ENCODE measurements at regions not wholly inside any gene's neighbourhood (a gene's known extent, or its start where the extent isn't known, plus 50 kb on each side); places are given as distances from the start of the nearest gene placed in this dataset.

- no peaks in the 10 kb centered on the region for H3K36me3 ChIP-seq (ENCODE audit: insufficient read depth, low read length)
- no peak overlapping the region for H3K27ac ChIP-seq (ENCODE audit: low read depth, low read length, poor library complexity, severe bottlenecking)
- H3K4me1 ChIP-seq (ENCODE audit: insufficient read depth, low read length, severe bottlenecking) = no peaks in the 10 kb centered on the region
- TF ChIP-seq CTCF (IDR thresholded peaks at IDR 0.05; ENCODE audit: low read length) (no peak), EZH2 (IDR thresholded peaks at IDR 0.05; ENCODE audit: borderline replicate concordance, low read length) (no peak)
- H3F3A ChIP-seq (ENCODE audit: insufficient read depth, low read length) = no peaks in the 10 kb centered on the region
- no peaks in the 10 kb centered on the region for H4K20me1 ChIP-seq (ENCODE audit: insufficient read depth, low read length)
- H3K9ac ChIP-seq (ENCODE audit: low read length) = no peak overlapping the region
- no peak overlapping the region for H2AFZ ChIP-seq (ENCODE audit: low read length)
- H3K9me3 ChIP-seq (ENCODE audit: low read length) = no peaks in the 10 kb centered on the region
- no peaks in the 10 kb centered on the region for H3K9me2 ChIP-seq (ENCODE audit: low read depth, low read length)
- H3K4me2 ChIP-seq (ENCODE audit: low read length) = no peak overlapping the region
- H3K79me2 ChIP-seq (ENCODE audit: insufficient read depth, low read length) = no peaks in the 10 kb centered on the region
- no peaks in the 10 kb centered on the region for H3K27me3 ChIP-seq (ENCODE audit: insufficient read depth, low read length)
- no peak overlapping the region for H3K4me3 ChIP-seq (ENCODE audit: low read depth, low read length, poor library complexity, severe bottlenecking)
These were observed 286.5 kb upstream of the SORCS1 start for GRCh38 chr10:107451047-107451446.

GRCh38 chr10:107450056-107450455, 285.6 kb upstream of the SORCS1 start:
- no peaks in the 10 kb centered on the region for H3K9me2 ChIP-seq (ENCODE audit: low read depth, low read length)
- H3K27ac ChIP-seq (ENCODE audit: low read depth, low read length, poor library complexity, severe bottlenecking) = no peak overlapping the region
- no peak overlapping the region for H3K4me3 ChIP-seq (ENCODE audit: low read depth, low read length, poor library complexity, severe bottlenecking)
- H3K36me3 ChIP-seq (ENCODE audit: insufficient read depth, low read length) = no peaks in the 10 kb centered on the region
- H3K9me3 ChIP-seq (ENCODE audit: low read length) = no peaks in the 10 kb centered on the region
- H3K4me2 ChIP-seq (ENCODE audit: low read length) = no peak overlapping the region
- TF ChIP-seq CTCF (IDR thresholded peaks at IDR 0.05; ENCODE audit: low read length) (no peak), EZH2 (IDR thresholded peaks at IDR 0.05; ENCODE audit: borderline replicate concordance, low read length) (no peak)
- no peak overlapping the region for H2AFZ ChIP-seq (ENCODE audit: low read length)
- no peaks in the 10 kb centered on the region for H3K27me3 ChIP-seq (ENCODE audit: insufficient read depth, low read length)
- H3K79me2 ChIP-seq (ENCODE audit: insufficient read depth, low read length) = no peaks in the 10 kb centered on the region
- H4K20me1 ChIP-seq (ENCODE audit: insufficient read depth, low read length) = no peaks in the 10 kb centered on the region
- H3F3A ChIP-seq (ENCODE audit: insufficient read depth, low read length) = no peaks in the 10 kb centered on the region
- H3K4me1 ChIP-seq (ENCODE audit: insufficient read depth, low read length, severe bottlenecking) = no peaks in the 10 kb centered on the region
- H3K9ac ChIP-seq (ENCODE audit: low read length) = no peak overlapping the region

GRCh38 chr10:107444443-107444842, 279.9 kb upstream of the SORCS1 start:
- TF ChIP-seq EZH2 (IDR thresholded peaks at IDR 0.05; ENCODE audit: borderline replicate concordance, low read length) = no peak
- no peak for TF ChIP-seq CTCF (IDR thresholded peaks at IDR 0.05; ENCODE audit: low read length)
- Histone ChIP-seq H3K79me2 (ENCODE audit: insufficient read depth, low read length) (no peaks in the 10 kb centered on the region), H3K27ac (ENCODE audit: low read depth, low read length, poor library complexity, severe bottlenecking) (no peak overlapping the region), H3K4me2 (ENCODE audit: low read length) (no peak overlapping the region), H2AFZ (ENCODE audit: low read length) (no peak overlapping the region), H3F3A (ENCODE audit: insufficient read depth, low read length) (no peaks in the 10 kb centered on the region), H3K4me1 (ENCODE audit: insufficient read depth, low read length, severe bottlenecking) (no peaks in the 10 kb centered on the region), H3K4me3 (ENCODE audit: low read depth, low read length, poor library complexity, severe bottlenecking) (no peak overlapping the region), H3K9ac (ENCODE audit: low read length) (no peak overlapping the region), H3K9me3 (ENCODE audit: low read length) (no peaks in the 10 kb centered on the region), H3K9me2 (ENCODE audit: low read depth, low read length) (no peaks in the 10 kb centered on the region), H4K20me1 (ENCODE audit: insufficient read depth, low read length) (no peaks in the 10 kb centered on the region), H3K36me3 (ENCODE audit: insufficient read depth, low read length) (no peaks in the 10 kb centered on the region), H3K27me3 (ENCODE audit: insufficient read depth, low read length) (no peaks in the 10 kb centered on the region)

Data from OCI-LY1 (cell line).